GM19438 (cell line): ENCODE measurements at regions not wholly inside any gene's neighbourhood (a gene's known extent, or its start where the extent isn't known, plus 50 kb on each side); places are given as distances from the start of the nearest gene placed in this dataset.

ENCODE experiments used
- ATAC-seq: cut with Tn5 transposase; IDR thresholded peaks from one replicate; pipeline ENCODE4 v1.9.1; 2021; ENCODE audit warnings: low read depth; ENCODE audit not compliant: unreplicated experiment

GRCh38 chr3:124425972-124426371 is 304.3 kb upstream of the UMPS start:
- ATAC-seq, result no peak

GRCh38 chr3:124428372-124429128 is 301.7 kb upstream of the UMPS start:
- ATAC-seq, result no peak

- no peak for ATAC-seq
Measured at GRCh38 chr3:124429129-124429815, 301.0 kb upstream of the UMPS start.

GRCh38 chr3:124431331-124431994 is 298.8 kb upstream of the UMPS start:
- ATAC-seq, result no peak

GRCh38 chr3:124434176-124434575 is 296.1 kb upstream of the UMPS start:
- no peak for ATAC-seq

- no peak for ATAC-seq
Measured at GRCh38 chr3:124435467-124435866, 294.8 kb upstream of the UMPS start.

GRCh38 chr3:124438813-124439212 is 291.4 kb upstream of the UMPS start:
- no peak for ATAC-seq

GRCh38 chr3:124439603-124440002 is 290.6 kb upstream of the UMPS start:
- ATAC-seq, result no peak

- ATAC-seq, result no peak
Measured at GRCh38 chr3:124441766-124442165, 288.5 kb upstream of the UMPS start.

- ATAC-seq, result no peak
Measured at GRCh38 chr3:124442463-124442862, 287.8 kb upstream of the UMPS start.

GRCh38 chr3:124443446-124443845 is 286.8 kb upstream of the UMPS start:
- no peak for ATAC-seq

GRCh38 chr3:124444075-124444474 is 286.2 kb upstream of the UMPS start:
- no peak for ATAC-seq

- ATAC-seq, result no peak
Measured at GRCh38 chr3:124444896-124445295, 285.4 kb upstream of the UMPS start.

- ATAC-seq, result no peak
Measured at GRCh38 chr3:124447845-124448244, 282.4 kb upstream of the UMPS start.

- no peak for ATAC-seq
Measured at GRCh38 chr3:124448954-124449353, 281.3 kb upstream of the UMPS start.

- ATAC-seq, result no peak
Measured at GRCh38 chr3:124450366-124450765, 279.9 kb upstream of the UMPS start.

- peak; percentile 92 for ATAC-seq
Measured at GRCh38 chr3:124451630-124452317, 278.5 kb upstream of the UMPS start.

- ATAC-seq, result no peak
Measured at GRCh38 chr3:124453189-124453588, 277.1 kb upstream of the UMPS start.

GRCh38 chr3:124455891-124456290 is 274.4 kb upstream of the UMPS start:
- ATAC-seq, result no peak

- no peak for ATAC-seq
Measured at GRCh38 chr3:124456506-124456905, 273.7 kb upstream of the UMPS start.

- no peak for ATAC-seq
Measured at GRCh38 chr3:124459678-124460077, 270.6 kb upstream of the UMPS start.
